Left ventricle myocardium inferior (tissue), 1 donor: ENCODE measurements at regions not wholly inside any gene's neighbourhood (a gene's known extent, or its start where the extent isn't known, plus 50 kb on each side); places are given as distances from the start of the nearest gene placed in this dataset.

ENCODE experiments used
- DNase-seq: peaks from one replicate; pipeline ENCODE4 v3.0.0-alpha.2; 2020
- H3K27ac ChIP-seq: fragments of 200-600 bp; replicated peaks from 2 replicates; pipeline ENCODE4 v1.8.0; 2021
- H3K27me3 ChIP-seq: fragments of 200-600 bp; 2 replicates; pipeline ENCODE4 v1.8.0; 2021; ENCODE audit warnings: low read depth
- H3K36me3 ChIP-seq: fragments of 200-600 bp; 2 replicates; pipeline ENCODE4 v1.8.0; 2021
- H3K4me1 ChIP-seq: fragments of 200-600 bp; 2 replicates; pipeline ENCODE4 v1.8.0; 2021
- H3K4me3 ChIP-seq: fragments of 200-600 bp; 2 replicates; pipeline ENCODE4 v1.8.0; 2021; ENCODE audit warnings: mild to moderate bottlenecking, moderate library complexity
- H3K9me3 ChIP-seq: fragments of 200-600 bp; replicated peaks from 2 replicates; pipeline ENCODE4 v1.8.0; 2021
- intact Hi-C: fragments of 100-400 bp; cut with micrococcal nuclease; formaldehyde crosslinking; loops from one replicate; pipeline ENCODE4 v1.11.0; 2022
- TF ChIP-seq, protein P1 (sequence below): fragments of 200-600 bp; IDR thresholded peaks from 2 replicates; pipeline ENCODE4 v1.8.0; 2021; ENCODE audit warnings: antibody characterized with exemption, mild to moderate bottlenecking, borderline replicate concordance
- donor health status: DM: no; HTN: yes; CAD: no; lungs with severe emphysema.

- no peak for DNase-seq
- no peaks in the 10 kb centered on the region for H3K36me3 ChIP-seq
- H3K4me1 ChIP-seq: no peaks in the 10 kb centered on the region
- no peaks in the 10 kb centered on the region for H3K27me3 ChIP-seq
- peaks cover 20% of the 10 kb centered on the region for H3K9me3 ChIP-seq
- TF ChIP-seq, protein P1, sequence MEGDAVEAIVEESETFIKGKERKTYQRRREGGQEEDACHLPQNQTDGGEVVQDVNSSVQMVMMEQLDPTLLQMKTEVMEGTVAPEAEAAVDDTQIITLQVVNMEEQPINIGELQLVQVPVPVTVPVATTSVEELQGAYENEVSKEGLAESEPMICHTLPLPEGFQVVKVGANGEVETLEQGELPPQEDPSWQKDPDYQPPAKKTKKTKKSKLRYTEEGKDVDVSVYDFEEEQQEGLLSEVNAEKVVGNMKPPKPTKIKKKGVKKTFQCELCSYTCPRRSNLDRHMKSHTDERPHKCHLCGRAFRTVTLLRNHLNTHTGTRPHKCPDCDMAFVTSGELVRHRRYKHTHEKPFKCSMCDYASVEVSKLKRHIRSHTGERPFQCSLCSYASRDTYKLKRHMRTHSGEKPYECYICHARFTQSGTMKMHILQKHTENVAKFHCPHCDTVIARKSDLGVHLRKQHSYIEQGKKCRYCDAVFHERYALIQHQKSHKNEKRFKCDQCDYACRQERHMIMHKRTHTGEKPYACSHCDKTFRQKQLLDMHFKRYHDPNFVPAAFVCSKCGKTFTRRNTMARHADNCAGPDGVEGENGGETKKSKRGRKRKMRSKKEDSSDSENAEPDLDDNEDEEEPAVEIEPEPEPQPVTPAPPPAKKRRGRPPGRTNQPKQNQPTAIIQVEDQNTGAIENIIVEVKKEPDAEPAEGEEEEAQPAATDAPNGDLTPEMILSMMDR: no peak
- no peak overlapping the region for H3K4me3 ChIP-seq
- H3K27ac ChIP-seq: no peak overlapping the region
- intact Hi-C loops: no loop called here
These were observed 657.6 kb upstream of the CXADR start for GRCh38 chr21:16855164-16855667.

DNA sequence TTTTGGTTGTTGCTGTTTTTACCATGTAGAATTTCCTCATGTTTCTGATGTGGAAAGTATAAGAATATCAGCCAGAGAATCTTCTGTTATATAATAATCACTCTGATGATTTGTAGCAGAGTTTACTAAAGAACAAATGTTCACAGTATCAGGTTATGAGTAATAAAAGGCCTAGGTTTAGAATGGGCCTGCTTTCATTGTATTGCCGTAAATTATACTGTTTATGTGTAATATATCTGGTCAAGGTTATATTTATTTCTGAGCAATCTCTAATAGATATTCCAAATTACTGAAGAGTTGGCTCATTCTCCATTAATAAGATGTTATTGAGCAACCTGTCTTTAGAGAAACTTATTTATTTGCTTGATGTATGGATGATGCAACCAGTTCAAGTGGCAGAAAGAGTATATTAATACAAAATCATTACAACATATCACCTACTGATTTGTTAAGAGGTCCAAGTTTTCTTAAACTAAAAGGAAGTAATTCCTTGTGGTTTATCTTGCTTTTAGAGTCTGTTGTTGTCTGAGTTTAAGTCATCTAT is 649.4 kb upstream of the CXADR start:
- no peaks in the 10 kb centered on the region for H3K36me3 ChIP-seq
- no peak overlapping the region for H3K27ac ChIP-seq
- H3K27me3 ChIP-seq: no peaks in the 10 kb centered on the region
- H3K4me3 ChIP-seq: no peak overlapping the region
- intact Hi-C loops: no loop called here
- DNase-seq: no peak
- H3K9me3 ChIP-seq: no peaks in the 10 kb centered on the region
- TF ChIP-seq, protein P1: no peak
- no peaks in the 10 kb centered on the region for H3K4me1 ChIP-seq

DNA sequence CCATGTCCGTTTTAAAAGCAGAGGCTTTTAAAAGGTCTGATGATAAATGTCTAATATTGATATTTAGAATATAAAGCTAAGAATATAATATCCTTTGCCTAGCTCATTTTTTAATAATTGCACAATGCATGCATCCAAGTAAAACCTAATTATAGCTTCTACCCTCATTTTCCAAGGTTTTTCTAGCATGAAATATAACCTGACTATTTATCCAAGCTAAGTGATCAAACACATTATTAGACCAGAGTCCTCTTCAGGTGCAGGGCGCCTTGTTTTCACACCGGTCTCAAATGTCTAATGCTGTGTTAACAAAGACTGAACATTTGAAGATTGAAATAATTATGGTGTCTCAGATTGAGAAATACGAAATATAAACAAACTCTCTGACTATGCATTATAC is 648.9 kb upstream of the CXADR start:
- Histone ChIP-seq H3K27me3 (no peaks in the 10 kb centered on the region), H3K4me1 (no peaks in the 10 kb centered on the region), H3K9me3 (no peaks in the 10 kb centered on the region), H3K4me3 (no peak overlapping the region), H3K27ac (no peak overlapping the region), H3K36me3 (no peaks in the 10 kb centered on the region)
- no peak for DNase-seq
- TF ChIP-seq, protein P1: no peak
- intact Hi-C loops: no loop called here

- Histone ChIP-seq H3K27me3 (no peaks in the 10 kb centered on the region), H3K4me3 (no peak overlapping the region), H3K9me3 (no peaks in the 10 kb centered on the region), H3K36me3 (no peaks in the 10 kb centered on the region), H3K4me1 (no peaks in the 10 kb centered on the region), H3K27ac (no peak overlapping the region)
- intact Hi-C loops: no loop called here
- no peak for DNase-seq
- TF ChIP-seq, protein P1: no peak
These were observed 647.2 kb upstream of the CXADR start for GRCh38 chr21:16865632-16866031.

DNA sequence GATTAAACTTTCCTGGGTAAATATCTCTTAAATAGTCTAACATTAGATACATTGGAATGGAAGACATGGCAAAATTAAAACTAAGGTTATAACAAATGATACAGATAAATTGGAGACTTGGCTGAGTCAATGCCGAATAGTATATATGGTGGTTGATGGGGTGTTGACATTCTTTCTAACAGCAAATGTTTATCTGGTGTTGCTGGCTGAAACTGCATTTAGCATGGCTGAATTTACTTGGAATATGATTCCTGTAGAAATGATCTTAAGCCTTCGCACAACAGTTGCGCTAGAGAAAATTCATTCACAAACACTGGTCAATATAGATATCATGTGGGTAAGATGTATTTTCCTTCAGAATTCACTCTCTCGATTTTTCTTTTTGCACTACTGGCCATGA is 646.0 kb upstream of the CXADR start:
- H3K27me3 ChIP-seq: no peaks in the 10 kb centered on the region
- no peaks in the 10 kb centered on the region for H3K4me1 ChIP-seq
- no peak overlapping the region for H3K4me3 ChIP-seq
- intact Hi-C loops: no loop called here
- H3K36me3 ChIP-seq: no peaks in the 10 kb centered on the region
- no peak overlapping the region for H3K27ac ChIP-seq
- TF ChIP-seq, protein P1: no peak
- DNase-seq: no peak
- H3K9me3 ChIP-seq: no peaks in the 10 kb centered on the region
